ENCODE measurements at regions not wholly inside any gene's neighbourhood (a gene's known extent, or its start where the extent isn't known, plus 50 kb on each side); places are given as distances from the start of the nearest gene placed in this dataset.

DNA sequence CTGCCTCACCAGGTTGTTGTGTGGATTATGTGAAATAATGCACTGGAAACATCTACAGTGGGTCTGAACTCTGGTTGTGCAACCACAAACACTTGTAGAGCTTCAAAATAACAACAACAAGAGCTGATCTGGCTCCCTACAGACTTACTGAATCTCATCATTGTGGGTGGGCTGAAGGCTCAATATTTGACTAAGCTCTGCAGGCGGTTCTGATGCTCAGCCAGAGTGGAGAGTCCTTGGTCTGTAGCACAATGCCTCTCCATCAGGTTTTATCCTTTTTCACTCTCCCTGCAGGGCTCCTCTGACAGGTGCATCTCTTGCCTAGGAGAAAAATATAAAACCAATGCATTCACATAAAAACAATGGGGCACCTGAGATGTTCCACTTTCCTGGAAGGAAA lies 456.3 kb upstream of the ONECUT1 start:
- DNase-seq (ENCODE audit: low read depth) = no peak
- in situ Hi-C loops (cut with HindIII; ENCODE audit: low pct_unique_long_range_greater_than_20kb, low sequenced_read_pairs) = no loop called here

DNA sequence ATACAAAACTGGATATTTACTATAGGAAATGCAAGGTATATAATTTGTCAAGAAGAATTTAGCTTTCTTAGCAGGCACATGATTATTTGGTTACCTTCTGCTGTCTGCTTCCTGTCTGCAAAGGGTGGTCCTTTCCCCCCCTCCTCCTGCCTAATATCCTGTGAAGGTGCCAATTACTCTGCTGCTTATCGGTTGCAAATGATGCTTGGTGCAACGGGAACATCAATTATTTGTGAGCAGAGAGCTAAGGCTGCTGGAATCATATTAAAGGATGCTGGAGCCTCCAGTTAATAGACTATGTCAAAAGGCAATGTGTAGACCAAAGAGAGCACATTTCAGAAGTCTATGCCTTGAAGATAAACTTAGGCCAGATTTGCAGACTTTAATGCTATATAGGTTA lies 443.7 kb upstream of the ONECUT1 start:
- DNase-seq (ENCODE audit: low read depth) = no peak
- in situ Hi-C loops (cut with HindIII; ENCODE audit: low pct_unique_long_range_greater_than_20kb, low sequenced_read_pairs) = no loop called here

DNA sequence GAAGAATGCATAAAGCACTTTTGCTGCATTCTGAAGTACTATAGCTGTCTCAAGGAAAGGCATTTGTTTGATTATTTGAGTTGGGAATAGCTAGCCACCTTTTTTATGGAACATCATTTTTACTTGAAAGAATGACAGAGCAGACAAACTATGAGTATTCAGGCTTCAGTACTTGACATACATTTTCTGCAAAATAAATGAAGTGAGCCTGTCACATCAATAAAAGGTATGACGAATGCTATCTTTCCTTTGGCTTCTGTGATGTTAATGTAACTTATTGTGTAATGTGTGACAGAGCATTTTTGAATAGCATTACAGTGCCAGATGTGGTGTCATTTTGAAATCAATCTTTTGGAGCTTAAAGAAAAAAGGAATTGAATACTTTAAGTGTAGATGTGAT lies 440.3 kb upstream of the ONECUT1 start:
- in situ Hi-C loops (cut with HindIII; ENCODE audit: low pct_unique_long_range_greater_than_20kb, low sequenced_read_pairs) = no loop called here
- no peak for DNase-seq (ENCODE audit: low read depth)

DNA sequence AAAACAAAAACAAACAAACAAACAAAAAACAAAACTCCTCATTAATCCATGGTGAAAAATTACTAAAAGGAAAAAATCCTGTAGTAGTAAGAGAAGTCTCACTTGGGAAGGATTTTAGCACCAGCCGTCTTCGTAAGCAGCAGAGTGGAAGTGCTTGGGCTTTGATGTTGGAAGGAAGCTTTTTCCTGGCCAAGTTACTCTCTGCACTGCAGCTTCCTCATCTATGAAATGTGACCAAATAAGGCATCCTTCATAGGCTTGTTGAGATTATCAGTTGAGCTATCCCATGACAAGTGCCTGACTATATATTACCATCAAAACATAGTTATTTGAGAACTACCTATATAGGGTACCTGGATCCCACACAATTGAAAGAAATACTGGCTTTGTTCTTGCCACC lies 436.4 kb upstream of the ONECUT1 start:
- in situ Hi-C loops (cut with HindIII; ENCODE audit: low pct_unique_long_range_greater_than_20kb, low sequenced_read_pairs) = no loop called here
- DNase-seq (ENCODE audit: low read depth) = no peak

DNA sequence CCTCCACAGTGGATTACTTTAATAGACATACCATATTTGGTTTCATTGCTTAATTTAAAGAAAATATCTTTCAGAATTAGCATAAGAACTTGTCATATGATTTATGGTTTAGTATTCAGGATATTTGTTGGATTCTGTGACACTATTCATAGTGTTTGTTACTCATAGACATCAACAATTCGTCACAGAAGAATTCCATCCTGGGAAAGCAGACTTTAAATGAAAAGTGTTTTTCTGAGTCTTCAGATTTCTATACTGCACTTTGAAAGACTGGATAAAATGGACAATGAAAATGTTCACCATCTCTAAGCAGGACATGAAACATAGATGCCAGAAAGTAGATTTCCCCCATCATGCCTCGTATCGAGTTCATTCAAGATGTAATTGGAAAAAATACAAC lies 435.6 kb upstream of the ONECUT1 start:
- in situ Hi-C loops (cut with HindIII; ENCODE audit: low pct_unique_long_range_greater_than_20kb, low sequenced_read_pairs) = no loop called here
- no peak for DNase-seq (ENCODE audit: low read depth)

DNA sequence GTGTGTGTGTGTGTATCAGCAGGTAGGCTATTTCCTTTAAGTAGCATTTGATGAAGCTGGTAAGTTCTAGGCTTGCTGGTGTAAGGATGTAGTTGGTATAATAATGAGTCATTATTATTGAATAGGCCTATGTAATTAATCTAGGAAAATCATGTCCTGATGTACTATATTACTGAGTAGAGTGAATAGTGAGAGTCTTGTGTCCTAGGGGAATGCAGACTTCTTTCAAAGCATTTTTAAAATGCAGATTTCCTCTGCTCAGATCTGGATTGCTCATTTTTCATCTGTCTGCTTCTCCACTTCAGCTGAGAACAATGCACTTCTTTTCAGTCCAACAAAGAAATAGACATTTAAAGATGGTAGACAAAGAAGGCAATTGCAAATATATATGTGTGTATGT lies 434.2 kb upstream of the ONECUT1 start:
- in situ Hi-C loops (cut with HindIII; ENCODE audit: low pct_unique_long_range_greater_than_20kb, low sequenced_read_pairs) = no loop called here
- no peak for DNase-seq (ENCODE audit: low read depth)

DNA sequence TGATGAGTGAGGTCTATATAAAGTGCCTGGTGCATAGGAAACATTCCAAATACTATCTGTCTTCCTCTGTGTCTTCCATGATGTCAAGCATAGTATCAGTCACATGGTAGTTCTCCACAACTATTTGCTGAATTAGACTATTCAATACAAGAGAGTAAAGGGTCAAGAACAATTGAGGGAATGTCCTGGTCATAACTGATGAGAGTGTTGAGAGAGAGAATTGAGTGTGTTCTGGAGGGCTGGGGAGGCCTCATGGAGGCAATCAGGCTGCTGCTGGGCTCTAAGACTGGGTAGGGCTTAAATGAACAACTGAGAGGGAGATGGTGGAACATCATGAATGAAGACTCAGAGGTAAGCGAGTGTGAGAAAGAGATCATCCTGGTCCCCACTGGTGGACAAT lies 433.7 kb upstream of the ONECUT1 start:
- in situ Hi-C loops (cut with HindIII; ENCODE audit: low pct_unique_long_range_greater_than_20kb, low sequenced_read_pairs) = no loop called here

DNA sequence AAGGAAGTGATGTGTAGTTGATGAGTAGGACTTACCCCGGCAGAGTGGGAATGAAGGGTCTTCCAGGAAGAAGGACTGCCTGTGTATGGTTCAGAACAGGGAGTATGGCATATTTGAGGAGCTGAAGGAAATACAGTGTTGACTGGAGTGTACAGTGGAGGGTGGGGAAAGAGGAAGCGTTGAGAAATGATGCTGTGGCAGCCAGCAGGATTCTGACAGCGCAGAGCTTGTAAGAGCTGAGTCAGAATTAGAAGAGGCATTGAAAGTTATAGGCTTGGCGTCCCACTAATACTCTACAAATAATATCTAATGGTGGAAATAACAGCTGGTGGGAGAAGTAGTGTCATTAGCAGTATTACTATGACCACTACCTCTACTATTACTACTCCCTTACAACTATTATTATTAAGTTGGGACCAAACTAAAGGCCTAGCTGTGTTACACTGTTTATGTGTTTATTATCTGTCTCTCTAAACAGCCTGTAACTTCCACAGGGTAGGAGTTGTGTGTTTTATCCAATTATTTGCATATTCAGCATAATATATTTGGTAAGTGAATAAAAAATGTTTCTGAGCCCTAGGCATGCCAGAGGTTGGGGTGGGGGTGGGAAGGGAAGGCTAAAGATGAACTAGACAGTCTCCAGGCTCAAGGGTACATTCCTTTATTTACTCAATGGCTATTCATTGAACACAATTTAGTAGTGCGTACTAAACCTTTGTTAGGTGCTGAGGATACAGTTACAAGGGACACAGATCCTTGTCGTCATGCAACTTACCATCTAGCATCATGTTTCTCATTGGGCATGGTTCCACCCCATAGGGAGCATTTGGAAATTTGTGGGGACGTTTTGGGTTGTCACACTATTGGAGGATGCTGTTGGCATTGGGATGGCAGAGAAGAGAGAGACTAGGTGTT lies 428.8 kb upstream of the ONECUT1 start:
- DNase-seq (ENCODE audit: low read depth) = no peak
- in situ Hi-C loops (cut with HindIII; ENCODE audit: low pct_unique_long_range_greater_than_20kb, low sequenced_read_pairs) = no loop called here

More for the DNA sequence above, 433.7 kb upstream of the ONECUT1 start:
- no peak for DNase-seq (ENCODE audit: low read depth)

DNA sequence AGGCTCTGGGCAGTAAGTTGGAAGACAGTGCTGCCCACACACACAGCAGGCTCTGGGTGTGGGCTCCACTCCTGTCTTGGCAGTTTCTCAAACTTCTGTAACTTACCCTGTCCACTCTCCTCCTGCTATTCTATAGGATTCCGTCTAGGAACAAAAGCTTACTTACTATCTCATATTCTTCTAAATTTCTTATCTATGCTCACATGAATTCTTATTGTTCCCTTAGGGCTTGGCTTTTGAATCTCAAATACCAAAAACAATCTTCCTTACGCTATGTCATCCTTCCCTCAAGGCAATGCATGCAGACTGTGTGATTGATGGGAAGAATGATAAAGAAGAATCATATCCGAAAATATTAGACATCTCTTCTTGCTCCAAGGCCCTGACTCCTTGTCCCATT lies 425.9 kb upstream of the ONECUT1 start:
- in situ Hi-C loops (cut with HindIII; ENCODE audit: low pct_unique_long_range_greater_than_20kb, low sequenced_read_pairs) = no loop called here
- DNase-seq (ENCODE audit: low read depth) = no peak

DNA sequence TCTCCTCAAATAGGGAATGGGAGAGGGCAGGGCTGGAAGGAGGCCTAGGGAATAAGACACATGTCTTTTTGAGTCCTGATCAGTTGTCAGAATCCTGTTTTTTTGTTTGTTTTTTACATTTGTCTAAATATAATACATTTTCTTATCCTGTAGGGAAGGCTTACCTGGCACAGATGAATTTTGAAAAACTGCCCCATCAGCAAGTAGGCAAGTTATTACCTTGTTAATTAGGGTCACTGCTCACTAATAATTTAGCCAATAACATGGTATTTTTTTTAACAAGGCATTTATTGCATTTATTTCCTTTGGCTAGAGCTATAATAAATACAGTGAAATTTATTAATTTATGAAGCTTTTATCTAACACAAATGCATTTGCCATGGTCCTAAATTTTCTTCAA lies 423.2 kb upstream of the ONECUT1 start:
- in situ Hi-C loops (cut with HindIII; ENCODE audit: low pct_unique_long_range_greater_than_20kb, low sequenced_read_pairs) = no loop called here
- DNase-seq (ENCODE audit: low read depth) = no peak

DNA sequence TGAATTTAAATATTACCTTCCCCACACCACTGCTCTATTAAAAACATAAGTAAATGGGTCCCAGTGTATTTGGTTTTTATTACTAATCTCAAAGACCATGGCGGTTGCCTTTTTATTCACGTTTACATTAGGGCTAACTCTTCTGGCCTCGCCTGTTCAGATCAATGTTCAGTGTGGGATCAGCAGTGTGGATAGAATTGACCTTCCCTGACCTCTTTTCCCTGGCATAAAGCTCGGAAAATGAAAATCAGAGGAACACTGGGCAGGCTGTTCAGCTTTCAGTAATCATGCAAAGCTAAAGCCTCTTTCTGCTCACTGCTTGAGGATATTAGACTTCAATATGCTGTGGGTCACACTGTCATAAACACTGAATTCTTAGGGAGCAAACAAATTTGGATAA lies 422.6 kb upstream of the ONECUT1 start:
- in situ Hi-C loops (cut with HindIII; ENCODE audit: low pct_unique_long_range_greater_than_20kb, low sequenced_read_pairs) = no loop called here
- DNase-seq (ENCODE audit: low read depth) = no peak

DNA sequence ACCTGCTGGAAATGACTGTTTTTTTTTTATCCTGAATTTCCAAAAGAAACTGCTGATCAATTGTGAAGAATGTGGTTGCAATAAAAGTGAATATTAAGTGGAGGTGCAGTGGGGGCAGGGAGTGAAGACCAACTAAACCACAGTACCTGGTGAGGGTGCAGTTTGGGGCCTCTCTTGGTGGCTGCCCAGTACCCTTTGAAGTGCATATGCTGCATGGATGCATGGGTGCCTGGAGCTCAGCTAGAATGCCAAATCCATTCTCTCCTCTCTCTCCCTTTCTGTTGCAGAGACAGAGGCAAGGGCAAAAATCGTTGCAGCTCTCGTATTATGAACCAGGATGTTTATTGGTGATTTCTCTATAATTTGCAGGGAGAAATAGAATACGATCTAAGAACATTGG lies 420.5 kb upstream of the ONECUT1 start:
- in situ Hi-C loops (cut with HindIII; ENCODE audit: low pct_unique_long_range_greater_than_20kb, low sequenced_read_pairs) = no loop called here
- DNase-seq (ENCODE audit: low read depth) = no peak

DNA sequence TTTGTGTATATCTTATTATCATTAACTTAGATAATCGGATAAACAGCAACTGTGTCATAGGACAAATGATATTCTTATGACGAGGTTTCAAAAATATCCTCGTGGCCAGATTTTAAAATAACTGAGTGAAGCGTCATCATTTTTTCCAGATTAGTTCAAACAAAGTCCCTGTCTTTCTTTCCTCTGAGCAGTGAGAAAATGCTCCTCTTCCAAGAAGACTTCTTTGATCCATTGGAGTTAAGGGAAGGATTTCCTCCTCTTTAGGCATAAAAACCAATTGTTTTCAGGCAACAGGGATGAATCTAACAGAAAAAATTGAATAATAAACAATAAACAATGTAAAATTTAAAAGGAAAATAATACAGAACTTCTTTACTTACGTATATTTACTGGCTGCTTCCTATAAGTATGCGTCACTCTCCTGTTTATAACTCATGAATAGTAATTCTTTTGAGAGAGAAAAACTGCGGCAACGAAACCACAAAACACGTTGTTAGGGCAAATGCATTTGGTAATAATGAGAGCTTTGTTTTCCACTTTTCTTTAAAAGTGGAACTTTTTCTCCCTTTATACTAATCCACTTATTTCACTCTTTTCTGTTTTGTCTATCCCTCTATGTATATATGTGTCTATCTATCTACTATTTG lies 419.4 kb upstream of the ONECUT1 start:
- no peak for DNase-seq (ENCODE audit: low read depth)
- in situ Hi-C loops (cut with HindIII; ENCODE audit: low pct_unique_long_range_greater_than_20kb, low sequenced_read_pairs) = no loop called here

DNA sequence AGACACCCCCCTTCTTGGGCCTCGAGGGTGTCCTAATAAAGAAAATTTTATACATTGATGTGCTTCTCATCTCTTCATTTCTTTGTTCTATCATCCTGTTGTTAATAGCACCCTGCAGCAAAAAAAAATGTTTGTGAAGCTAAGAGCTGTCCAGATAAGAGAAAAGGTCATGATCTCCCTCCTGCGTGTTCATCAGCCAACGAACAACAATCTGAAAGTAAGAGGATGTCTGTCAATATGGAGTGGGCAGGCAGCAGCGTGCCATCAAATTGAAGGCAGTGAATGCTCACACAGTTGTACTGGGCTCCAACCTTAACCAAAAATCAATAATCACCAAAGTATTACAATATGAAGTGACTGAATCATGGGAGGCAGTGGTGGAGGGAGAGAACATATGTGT lies 418.6 kb upstream of the ONECUT1 start:
- no peak for DNase-seq (ENCODE audit: low read depth)
- in situ Hi-C loops (cut with HindIII; ENCODE audit: low pct_unique_long_range_greater_than_20kb, low sequenced_read_pairs) = no loop called here

DNA sequence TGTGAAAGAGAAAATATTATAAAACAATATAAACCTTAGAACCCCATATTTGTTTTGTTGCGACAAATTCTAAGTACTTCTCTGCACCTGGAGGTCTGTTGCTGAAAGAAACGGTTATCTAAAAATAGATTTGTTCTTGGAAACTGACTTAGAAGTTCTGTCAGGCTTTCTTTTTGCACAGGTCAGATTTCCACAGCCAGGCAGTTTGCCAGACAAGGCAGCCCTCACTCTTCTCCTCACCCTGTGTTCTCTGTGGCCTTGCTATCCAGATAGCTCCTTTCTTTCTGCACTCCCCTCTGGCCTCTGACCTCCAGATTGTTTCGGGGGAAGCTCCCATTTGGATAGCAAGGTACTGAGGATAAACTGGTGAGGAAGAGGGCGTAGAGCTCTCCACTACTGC lies 413.3 kb upstream of the ONECUT1 start:
- no peak for DNase-seq (ENCODE audit: low read depth)
- in situ Hi-C loops (cut with HindIII; ENCODE audit: low pct_unique_long_range_greater_than_20kb, low sequenced_read_pairs) = no loop called here

DNA sequence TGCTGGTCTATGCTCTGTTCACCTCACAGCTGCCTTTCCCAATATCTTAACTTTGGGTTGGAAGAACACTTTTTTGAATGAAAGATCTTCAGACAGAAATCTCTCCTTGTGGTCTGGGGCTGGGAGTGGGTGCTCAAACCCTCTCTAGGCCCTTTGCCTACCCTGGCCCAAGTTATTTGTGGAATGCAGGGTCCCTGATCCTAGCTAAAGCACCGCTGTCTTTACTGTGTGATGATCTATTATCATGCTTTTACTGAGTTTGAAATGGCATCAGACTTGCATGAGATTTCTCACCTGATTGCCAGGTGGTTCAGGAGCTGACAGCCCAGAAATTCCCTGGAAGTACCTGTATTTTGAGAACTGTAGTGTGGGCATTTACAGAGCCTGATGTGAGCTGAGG lies 412.7 kb upstream of the ONECUT1 start:
- no peak for DNase-seq (ENCODE audit: low read depth)
- in situ Hi-C loops (cut with HindIII; ENCODE audit: low pct_unique_long_range_greater_than_20kb, low sequenced_read_pairs) = no loop called here

DNA sequence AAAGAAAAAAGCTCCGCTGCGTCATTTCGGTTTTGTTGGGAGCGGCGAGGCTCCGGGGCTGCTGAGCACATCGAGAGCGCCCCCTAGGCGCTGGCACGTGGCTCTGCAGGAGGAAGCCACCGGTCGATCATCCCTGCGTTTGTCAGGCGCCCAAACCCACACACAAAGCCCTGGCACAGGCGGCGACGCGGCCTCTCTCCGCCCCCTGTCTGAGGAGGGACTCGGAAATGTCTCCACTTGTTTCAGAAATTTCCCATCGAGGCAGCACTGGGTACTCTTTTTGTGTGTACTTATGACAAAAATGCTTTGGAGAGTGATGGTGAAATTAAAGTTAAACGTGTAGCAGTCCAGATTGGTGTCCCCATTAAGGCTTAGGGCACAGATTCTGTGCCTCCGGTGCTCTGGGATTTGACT lies 407.3 kb upstream of the ONECUT1 start:
- DNase-seq (ENCODE audit: low read depth) = peak; percentile 44
- in situ Hi-C loops (cut with HindIII; ENCODE audit: low pct_unique_long_range_greater_than_20kb, low sequenced_read_pairs) = no loop called here

DNA sequence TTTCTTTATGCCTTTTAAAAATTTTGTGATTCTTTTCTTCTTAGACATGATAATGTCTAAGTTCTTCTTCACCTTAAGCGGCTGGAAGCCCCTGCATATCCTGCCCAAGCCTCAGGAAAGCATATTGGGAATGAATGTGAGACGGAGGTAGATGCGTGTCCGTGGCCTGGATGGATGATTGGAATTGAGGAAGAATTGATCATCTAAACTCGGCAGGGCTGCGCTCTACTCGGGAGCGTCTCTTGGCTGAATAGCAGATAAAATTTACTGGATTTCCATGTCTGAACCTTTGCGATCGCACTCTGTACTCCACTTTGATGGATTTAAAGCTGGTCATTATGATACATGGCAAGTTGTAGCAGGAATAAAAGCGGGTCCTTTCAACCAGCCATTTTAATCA lies 406.7 kb upstream of the ONECUT1 start:
- in situ Hi-C loops (cut with HindIII; ENCODE audit: low pct_unique_long_range_greater_than_20kb, low sequenced_read_pairs) = no loop called here
- DNase-seq (ENCODE audit: low read depth) = no peak

DNA sequence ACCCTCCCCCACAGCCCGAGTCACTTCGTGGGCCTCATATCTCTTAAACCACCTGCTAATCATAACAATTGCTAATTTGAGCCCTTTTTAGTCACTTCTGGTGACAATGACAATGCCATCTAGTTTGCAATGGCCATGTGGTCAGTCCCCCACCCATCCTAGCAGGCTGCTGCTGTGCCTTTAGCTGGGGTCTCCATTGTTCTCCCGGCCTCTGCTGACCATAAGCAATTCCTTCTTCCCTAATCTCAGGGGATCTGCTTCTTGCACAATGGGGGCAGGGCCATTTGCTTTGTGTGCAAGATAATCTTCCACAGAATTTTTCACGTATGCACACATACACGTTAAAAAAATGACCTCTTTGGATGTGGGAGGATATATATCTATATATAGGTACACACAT lies 406.1 kb upstream of the ONECUT1 start:
- in situ Hi-C loops (cut with HindIII; ENCODE audit: low pct_unique_long_range_greater_than_20kb, low sequenced_read_pairs) = no loop called here
- DNase-seq (ENCODE audit: low read depth) = no peak

DNA sequence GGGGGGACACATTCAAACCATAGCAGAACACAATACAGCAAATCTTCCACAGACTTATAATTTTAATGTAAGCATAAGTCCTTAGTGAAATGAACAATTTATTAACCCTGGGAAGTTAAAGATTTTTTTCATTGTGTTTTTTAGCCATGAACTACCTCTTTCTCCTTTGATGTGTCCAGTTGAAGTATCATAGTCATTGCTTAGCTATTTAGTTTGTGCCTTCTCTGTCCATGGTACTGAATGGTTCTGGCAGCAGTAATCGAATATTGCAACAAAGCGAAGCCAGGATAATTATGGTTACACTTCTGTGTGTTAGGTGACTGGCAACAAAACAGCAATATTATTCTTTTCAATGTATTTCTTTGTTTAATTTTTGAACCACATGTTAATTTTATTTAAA lies 403.0 kb upstream of the ONECUT1 start:
- DNase-seq (ENCODE audit: low read depth) = peak; percentile 12
- in situ Hi-C loops (cut with HindIII; ENCODE audit: low pct_unique_long_range_greater_than_20kb, low sequenced_read_pairs) = no loop called here
